ENCODE measurements at regions not wholly inside any gene's neighbourhood (a gene's known extent, or its start where the extent isn't known, plus 50 kb on each side); places are given as distances from the start of the nearest gene placed in this dataset.

GRCh38 chr7:53446170-53446569, 410.7 kb downstream of the POM121L12 start:
- TF ChIP-seq POLR2A (IDR thresholded peaks at IDR 0.05) (no peak), CTCF (IDR thresholded peaks at IDR 0.05) (no peak)

All from breast epithelium (tissue), 3 donors.